NB4 (cell line): ENCODE measurements at regions not wholly inside any gene's neighbourhood (a gene's known extent, or its start where the extent isn't known, plus 50 kb on each side); places are given as distances from the start of the nearest gene placed in this dataset.

Experiments used
- DNase-seq: peaks from one replicate; pipeline ENCODE4 v3.0.0; 2010; ENCODE audit warnings: low read depth
- H3K4me3 ChIP-seq: one replicate; pipeline ENCODE4 v1.5.1; 2011; ENCODE audit warnings: mild to moderate bottlenecking, low read depth, low read length, moderate library complexity
- CTCF ChIP-seq: IDR thresholded peaks from one replicate; pipeline ENCODE4 v1.5.1; 2012; ENCODE audit warnings: low read depth, low read length
- MAX ChIP-seq: IDR thresholded peaks from 2 replicates; pipeline ENCODE4 v1.6.1; 2011; ENCODE audit warnings: low read depth, low read length
- MYC ChIP-seq: IDR thresholded peaks from 2 replicates; pipeline ENCODE4 v1.6.1; 2011; ENCODE audit warnings: low read depth, low read length
- POLR2A ChIP-seq: IDR thresholded peaks from 2 replicates; pipeline ENCODE4 v1.6.1; 2011; ENCODE audit warnings: mild to moderate bottlenecking; ENCODE audit not compliant: insufficient read length; ENCODE audit errors: extremely low read depth

GRCh38 chr4:181162266-181162665, 1080.9 kb upstream of the TENM3 start:
- no peak for DNase-seq
- H3K4me3 ChIP-seq: no peak overlapping the region
- TF ChIP-seq MAX: no peak
- TF ChIP-seq POLR2A: no peak
- TF ChIP-seq CTCF: no peak
- TF ChIP-seq MYC: no peak

DNA sequence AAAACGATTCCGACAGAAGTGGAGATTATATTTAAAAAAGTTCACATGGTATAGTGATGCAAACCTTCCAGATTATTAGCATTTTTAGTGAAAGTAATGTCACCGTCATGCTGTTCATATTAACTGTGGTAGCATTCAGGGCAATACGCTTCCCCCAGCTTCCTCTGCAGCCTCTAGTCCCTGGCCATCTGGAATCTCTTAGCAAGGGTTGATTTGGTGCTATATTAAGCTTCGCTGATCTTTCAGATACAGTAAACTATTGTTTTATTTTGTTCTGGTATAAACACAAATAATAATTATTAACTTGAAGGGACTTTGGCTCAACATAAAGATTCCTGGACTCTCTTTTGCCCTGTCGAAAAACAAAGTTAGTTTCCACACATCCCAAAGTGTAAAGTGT, 1080.5 kb upstream of the TENM3 start:
- no peak for TF ChIP-seq MAX
- no peak for TF ChIP-seq MYC
- no peak for TF ChIP-seq POLR2A
- TF ChIP-seq CTCF: no peak
- no peak for DNase-seq
- no peak overlapping the region for H3K4me3 ChIP-seq

DNA sequence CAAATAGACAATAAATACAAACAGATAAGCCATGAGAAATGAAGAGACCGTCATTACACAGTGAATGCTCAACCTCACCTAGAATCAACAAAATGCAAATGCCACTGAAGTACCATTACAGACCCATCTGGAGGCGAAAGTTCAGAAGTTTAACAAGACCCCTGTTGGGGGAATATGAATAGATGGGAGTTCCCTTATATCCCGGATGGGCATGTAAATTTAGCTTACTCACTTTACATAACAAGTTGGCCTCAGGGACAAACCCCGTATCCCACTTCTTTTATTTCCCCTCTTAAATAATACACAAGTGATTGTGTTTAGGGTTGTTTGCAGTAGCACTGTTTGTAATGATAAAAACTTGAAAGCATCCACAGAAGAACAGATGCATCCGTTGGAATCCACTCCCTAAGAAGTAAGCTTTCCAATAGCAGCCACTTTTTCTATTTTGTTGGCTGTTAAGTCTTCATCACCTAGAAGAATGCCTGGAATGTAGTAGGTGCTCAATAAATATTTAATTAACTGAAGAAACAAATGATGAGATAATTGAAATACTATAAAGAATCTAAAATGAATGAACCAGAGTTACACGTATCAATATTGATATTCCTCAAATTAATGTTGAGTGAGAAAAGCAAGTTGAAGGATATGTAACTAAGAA, 1076.3 kb upstream of the TENM3 start:
- no peak overlapping the region for H3K4me3 ChIP-seq
- TF ChIP-seq MYC (no peak), POLR2A (no peak), MAX (no peak), CTCF (no peak)
- no peak for DNase-seq

DNA sequence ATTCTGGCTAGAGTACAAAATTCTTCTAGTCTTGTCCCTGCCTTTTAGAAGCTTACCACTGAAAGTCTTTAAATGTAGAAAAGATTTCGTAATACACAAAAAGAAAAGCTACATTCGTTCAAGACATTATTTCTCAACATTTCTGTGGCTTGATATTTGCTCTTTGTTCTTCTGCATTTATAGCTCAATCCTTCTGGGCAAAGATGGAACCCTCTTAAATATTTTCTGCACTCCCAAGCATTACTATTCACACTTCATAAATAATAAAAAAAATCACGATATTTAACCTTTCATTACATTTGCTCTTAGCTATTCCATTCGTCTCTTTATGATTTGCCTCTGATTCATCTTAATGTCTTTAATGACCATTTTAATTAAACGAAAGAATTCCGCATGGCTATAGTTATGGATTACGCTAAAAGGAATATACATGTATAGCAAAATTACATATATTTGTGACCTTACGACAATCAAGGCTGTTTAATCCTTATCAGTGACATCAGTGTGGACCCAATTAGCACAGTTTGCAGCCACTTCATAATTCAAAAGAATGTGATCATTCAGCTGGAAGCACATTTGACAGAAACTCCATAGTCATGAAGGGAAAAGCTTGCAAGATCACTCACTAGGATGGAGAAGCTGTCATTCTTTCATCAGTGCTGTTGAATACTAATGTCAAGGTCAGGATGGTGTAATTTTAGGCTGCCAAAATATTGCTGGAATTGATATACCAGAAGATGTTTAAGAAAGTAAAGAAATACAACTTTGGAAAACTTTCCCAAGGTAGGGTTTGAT, 1075.0 kb upstream of the TENM3 start:
- H3K4me3 ChIP-seq: no peak overlapping the region
- TF ChIP-seq MAX (no peak), MYC (no peak), POLR2A (no peak), CTCF (no peak)
- DNase-seq: no peak

DNA sequence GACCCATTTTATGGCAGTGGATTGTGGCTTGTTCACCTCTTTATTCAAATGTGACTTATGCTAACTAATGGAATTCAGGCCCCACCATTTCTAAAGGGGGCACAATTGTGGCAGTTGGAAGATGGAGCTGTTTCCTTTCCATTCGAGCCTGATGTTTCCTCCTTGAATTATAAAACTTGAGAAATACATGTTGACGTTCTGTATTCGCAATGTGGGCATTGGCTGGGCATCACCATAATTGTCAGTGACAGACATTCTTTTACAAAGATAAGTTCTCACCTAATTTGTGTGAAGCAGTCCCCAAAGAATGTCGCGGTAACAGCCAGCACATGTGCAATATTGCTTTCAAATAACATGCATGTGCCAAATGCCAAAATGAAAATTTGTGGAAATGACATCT, 1070.2 kb upstream of the TENM3 start:
- no peak overlapping the region for H3K4me3 ChIP-seq
- DNase-seq: no peak
- TF ChIP-seq MYC: no peak
- TF ChIP-seq MAX: no peak
- TF ChIP-seq POLR2A: no peak
- TF ChIP-seq CTCF: no peak
